SJCRH30 (cell line): ENCODE measurements at regions not wholly inside any gene's neighbourhood (a gene's known extent, or its start where the extent isn't known, plus 50 kb on each side); places are given as distances from the start of the nearest gene placed in this dataset.
"Not testable (repeated sequence)": the region's sequence is repeated elsewhere in the genome, so short reads cannot be mapped to it uniquely, and the experiment has no call there.

ENCODE experiments used
- DNase-seq, 2 experiments: peaks; one replicate each; pipeline ENCODE4 v3.0.0-alpha.2; 2015 to 2020
- H3K27ac ChIP-seq: fragments of 250-450 bp; sonication (Bioruptor Pico); 2 replicates; pipeline ENCODE4 v1.5.1; 2020; ENCODE audit warnings: mild to moderate bottlenecking, moderate library complexity
- H3K27me3 ChIP-seq: fragments of 250-450 bp; sonication (Bioruptor Pico); 2 replicates; pipeline ENCODE4 v1.5.1; 2020; ENCODE audit warnings: mild to moderate bottlenecking, moderate library complexity
- H3K36me3 ChIP-seq: fragments of 250-450 bp; sonication (Bioruptor Pico); 2 replicates; pipeline ENCODE4 v1.5.1; 2020; ENCODE audit warnings: mild to moderate bottlenecking, moderate library complexity
- H3K4me1 ChIP-seq: fragments of 250-450 bp; sonication (Bioruptor Pico); 2 replicates; pipeline ENCODE4 v1.5.1; 2020; ENCODE audit warnings: mild to moderate bottlenecking, moderate library complexity
- H3K4me3 ChIP-seq: fragments of 250-450 bp; sonication (Bioruptor Pico); 2 replicates; pipeline ENCODE4 v1.5.1; 2020; ENCODE audit warnings: mild to moderate bottlenecking, moderate library complexity
- H3K9me3 ChIP-seq: fragments of 250-450 bp; sonication (Bioruptor Pico); replicated peaks from 2 replicates; pipeline ENCODE4 v1.5.1; 2020; ENCODE audit warnings: mild to moderate bottlenecking, moderate library complexity

GRCh38 chr4:184961660-184962059 is 56.6 kb upstream of the HELT start:
- Histone ChIP-seq H3K4me3 (no peak overlapping the region), H3K27ac (no peak overlapping the region), H3K27me3 (no peaks in the 10 kb centered on the region), H3K4me1 (no peaks in the 10 kb centered on the region), H3K9me3 (no peaks in the 10 kb centered on the region), H3K36me3 (no peaks in the 10 kb centered on the region)
- peak; percentile 14 to 19 for DNase-seq

DNA sequence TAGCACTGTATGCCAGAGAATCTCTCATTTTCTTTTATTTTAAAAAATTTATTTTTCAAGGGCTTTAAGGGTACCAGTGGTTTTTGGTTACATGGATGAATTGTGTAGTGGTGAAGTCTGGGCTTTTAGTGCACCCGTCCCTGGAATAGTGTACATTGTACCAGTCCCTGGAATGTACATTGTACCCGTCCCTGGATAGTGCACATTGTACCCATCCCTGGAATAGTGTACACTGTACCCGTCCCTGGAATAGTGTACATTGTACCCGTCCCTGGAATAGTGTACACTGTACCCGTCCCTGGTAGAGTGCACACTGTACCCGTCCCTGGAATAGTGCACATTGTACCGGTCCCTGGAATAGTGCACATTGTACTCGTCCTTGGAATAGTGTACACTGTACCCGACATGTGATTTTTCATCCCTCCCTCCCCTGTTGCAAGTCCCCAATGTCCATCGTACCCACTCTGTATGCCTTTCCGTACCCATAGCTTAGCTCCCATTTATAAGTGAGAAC is 56.1 kb upstream of the HELT start:
- no peaks in the 10 kb centered on the region for H3K27me3 ChIP-seq
- H3K9me3 ChIP-seq = no peaks in the 10 kb centered on the region
- no peaks in the 10 kb centered on the region for H3K36me3 ChIP-seq
- no peak overlapping the region for H3K4me3 ChIP-seq
- H3K4me1 ChIP-seq = no peaks in the 10 kb centered on the region
- H3K27ac ChIP-seq = no peak overlapping the region
- no peak for DNase-seq

DNA sequence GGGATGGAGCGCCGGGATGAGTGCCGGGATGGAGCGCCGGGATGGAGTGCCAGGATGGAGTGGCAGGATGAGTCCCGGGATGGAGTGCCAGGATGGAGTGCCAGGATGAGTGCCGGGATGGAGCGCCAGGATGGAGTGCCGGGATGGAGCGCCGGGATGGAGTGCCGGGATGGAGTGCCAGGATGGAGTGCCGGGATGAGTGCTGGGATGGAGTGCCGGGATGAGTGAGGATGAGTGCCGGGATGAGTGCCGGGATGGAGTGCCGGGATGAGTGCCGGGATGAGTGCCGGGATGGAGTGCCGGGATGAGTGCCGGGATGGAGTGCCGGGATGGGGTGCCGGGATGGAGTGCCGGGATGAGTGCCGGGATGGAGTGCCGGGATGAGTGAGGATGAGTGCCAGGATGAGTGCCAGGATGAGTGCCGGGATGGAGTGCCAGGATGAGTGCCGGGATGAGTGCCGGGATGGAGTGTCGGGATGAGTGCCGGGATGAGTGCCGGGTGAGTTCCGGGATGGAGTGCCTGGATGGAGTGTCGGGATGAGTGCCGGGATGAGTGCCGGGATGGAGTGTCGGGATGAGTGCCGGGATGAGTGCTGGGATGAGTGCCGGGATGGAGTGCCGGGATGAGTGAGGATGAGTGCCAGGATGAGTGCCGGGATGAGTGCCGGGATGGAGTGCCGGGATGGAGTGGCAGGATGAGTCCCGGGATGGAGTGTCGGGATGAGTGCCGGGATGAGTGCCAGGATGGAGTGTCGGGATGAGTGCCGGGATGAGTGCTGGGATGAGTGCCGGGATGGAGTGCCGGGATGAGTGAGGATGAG is 52.9 kb upstream of the HELT start:
- not testable (repeated sequence) for H3K4me1 ChIP-seq, H3K4me3 ChIP-seq, DNase-seq, H3K36me3 ChIP-seq, H3K27me3 ChIP-seq, H3K9me3 ChIP-seq, H3K27ac ChIP-seq

DNA sequence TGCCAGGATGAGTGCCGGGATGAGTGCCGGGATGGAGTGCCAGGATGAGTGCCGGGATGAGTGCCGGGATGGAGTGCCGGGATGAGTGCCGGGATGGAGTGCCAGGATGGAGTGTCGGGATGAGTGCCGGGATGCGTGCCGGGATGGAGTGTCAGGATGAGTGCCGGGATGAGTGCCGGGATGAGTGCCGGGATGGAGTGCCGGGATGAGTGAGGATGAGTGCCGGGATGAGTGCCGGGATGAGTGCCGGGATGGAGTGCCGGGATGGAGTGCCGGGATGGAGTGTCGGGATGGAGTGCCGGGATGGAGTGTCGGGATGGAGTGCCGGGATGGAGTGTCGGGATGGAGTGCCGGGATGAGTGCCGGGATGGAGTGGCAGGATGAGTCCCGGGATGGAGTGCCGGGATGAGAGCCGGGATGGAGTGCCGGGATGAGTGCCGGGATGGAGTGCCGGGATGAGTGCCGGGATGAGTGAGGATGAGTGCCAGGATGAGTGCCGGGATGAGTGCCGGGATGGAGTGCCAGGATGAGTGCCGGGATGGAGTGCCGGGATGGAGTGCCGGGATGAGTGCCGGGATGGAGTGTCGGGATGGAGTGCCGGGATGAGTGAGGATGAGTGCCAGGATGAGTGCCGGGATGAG is 52.1 kb upstream of the HELT start:
- not testable (repeated sequence) for H3K27me3 ChIP-seq, DNase-seq, H3K4me3 ChIP-seq, H3K4me1 ChIP-seq, H3K36me3 ChIP-seq, H3K27ac ChIP-seq, H3K9me3 ChIP-seq

DNA sequence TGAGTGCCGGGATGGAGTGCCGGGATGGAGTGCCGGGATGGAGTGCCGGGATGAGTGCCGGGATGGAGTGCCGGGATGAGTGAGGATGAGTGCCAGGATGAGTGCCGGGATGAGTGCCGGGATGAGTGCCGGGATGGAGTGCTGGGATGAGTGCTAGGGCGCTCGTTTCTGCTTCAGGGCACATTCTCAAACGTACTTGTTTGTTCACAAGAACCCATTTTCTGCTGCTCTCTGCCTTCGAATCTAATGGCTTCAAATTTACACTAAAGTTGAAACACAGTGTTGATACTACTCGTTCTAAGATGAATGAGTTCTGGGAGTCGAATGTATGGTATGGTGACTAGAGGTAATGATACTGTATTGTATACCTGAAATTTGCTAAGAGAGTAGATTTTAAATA is 50.6 kb upstream of the HELT start:
- not testable (repeated sequence) for H3K27ac ChIP-seq, H3K9me3 ChIP-seq, H3K27me3 ChIP-seq, H3K36me3 ChIP-seq, H3K4me1 ChIP-seq, DNase-seq, H3K4me3 ChIP-seq

- Histone ChIP-seq H3K36me3 (no peaks in the 10 kb centered on the region), H3K4me3 (no peak overlapping the region), H3K27me3 (no peaks in the 10 kb centered on the region), H3K4me1 (no peaks in the 10 kb centered on the region), H3K27ac (no peak overlapping the region), H3K9me3 (no peaks in the 10 kb centered on the region)
- no peak for DNase-seq
These were observed 49.9 kb upstream of the HELT start for GRCh38 chr4:184968366-184968765.
